GM12892 (cell line): ENCODE measurements at regions not wholly inside any gene's neighbourhood (a gene's known extent, or its start where the extent isn't known, plus 50 kb on each side); places are given as distances from the start of the nearest gene placed in this dataset.

ENCODE experiments used
- DNase-seq: peaks from one replicate; pipeline ENCODE4 v3.0.0; 2011; ENCODE audit not compliant: insufficient read length
- FAIRE-seq: peaks from 2 replicates; lab custom pipeline; 2011; peaks lifted over from hg19 to GRCh38; lab: Jason Lieb, UNC
- POLR2A ChIP-seq: IDR thresholded peaks from 2 replicates; pipeline ENCODE4 v1.6.1; 2011; ENCODE audit warnings: low read depth, low read length, control low read depth
- POLR2AphosphoS5 ChIP-seq: IDR thresholded peaks from 2 replicates; pipeline ENCODE4 v1.6.1; 2011; ENCODE audit warnings: low read depth, low read length, control low read depth
- TAF1 ChIP-seq: IDR thresholded peaks from 2 replicates; pipeline ENCODE4 v1.6.1; 2011; ENCODE audit warnings: low read depth, mild to moderate bottlenecking, control low read depth, low read length, borderline replicate concordance

DNA sequence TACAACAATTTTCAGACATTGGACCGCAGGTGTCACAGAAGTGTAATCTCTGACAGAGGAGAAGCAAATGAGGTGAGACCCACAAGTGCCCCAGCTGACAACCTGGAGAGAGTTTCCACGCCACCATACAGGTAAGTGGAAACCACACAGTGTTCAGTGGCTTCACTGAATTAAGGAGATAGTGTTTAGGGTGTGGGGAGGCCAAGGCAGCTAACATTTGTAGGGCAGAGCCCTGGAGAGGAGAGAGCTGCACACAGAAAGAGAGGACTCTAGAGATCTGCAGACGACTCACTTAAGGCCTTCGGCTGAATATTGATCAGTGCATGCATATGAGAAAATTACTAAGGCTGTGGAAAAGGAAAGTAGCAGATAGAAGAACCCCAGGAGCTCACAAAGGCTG, 228.9 kb upstream of the TNRC6C start:
- TF ChIP-seq TAF1 (no peak), POLR2A (no peak), POLR2AphosphoS5 (no peak)
- DNase-seq (no peak), FAIRE-seq (no peak)

DNA sequence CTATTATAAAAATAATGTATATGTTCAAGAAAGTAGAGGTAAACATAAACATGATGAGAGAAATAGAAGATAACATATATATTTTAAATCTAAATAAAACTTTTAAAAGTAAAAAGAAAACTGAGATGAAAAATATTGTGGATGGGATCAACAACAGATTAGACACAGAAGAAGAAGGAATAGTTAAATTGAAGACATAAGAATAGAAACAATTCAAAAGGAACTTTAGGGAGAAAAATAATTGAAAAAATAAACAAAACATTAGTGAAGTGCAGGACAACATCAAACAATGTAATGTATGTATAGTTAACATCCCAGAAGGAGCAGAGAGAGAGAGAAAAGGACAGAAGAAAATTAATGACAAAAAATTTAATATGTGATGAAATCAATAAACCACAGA, 228.1 kb upstream of the TNRC6C start:
- TF ChIP-seq POLR2AphosphoS5 (no peak), TAF1 (no peak), POLR2A (no peak)
- FAIRE-seq, result no peak
- DNase-seq, result no peak

- TF ChIP-seq POLR2AphosphoS5, result no peak
- TF ChIP-seq POLR2A, result no peak
- TF ChIP-seq TAF1, result no peak
- DNase-seq, result no peak
- FAIRE-seq, result no peak
Measured at GRCh38 chr17:77733576-77734296, 224.8 kb upstream of the TNRC6C start.

DNA sequence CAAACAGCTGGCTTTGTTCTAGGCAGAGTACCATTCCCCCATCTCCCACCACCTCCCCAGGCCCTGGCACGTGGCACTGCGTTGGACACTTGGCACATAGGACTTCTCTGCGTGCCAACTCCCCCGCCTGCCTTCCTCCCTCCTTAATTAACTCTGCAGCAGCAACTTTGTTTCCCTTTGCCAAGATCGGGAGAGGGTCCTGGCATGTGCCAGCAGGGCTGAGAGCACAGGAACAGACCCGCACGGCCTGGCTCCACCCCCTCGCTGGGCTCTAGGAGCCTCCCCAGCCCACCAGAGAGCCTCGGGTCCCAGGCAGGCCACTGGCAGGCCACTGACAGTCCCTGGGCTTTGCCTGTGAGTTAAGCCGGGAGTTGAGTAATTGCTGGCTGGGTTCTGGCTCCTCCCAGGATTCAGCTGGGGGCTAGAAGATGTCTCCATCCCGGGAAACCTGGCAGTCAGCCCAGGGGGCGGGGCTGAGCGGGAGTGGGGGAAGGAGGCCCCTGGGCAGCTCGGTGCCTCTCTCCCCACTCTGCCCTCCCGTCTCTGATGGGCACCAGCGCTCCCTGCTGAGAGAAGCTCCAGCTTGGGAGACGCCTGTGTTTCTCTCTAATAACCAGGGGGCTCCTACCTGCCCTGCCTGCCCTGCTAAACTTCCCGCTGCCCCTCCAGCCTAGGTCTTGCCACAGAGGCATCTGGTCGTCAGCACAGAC, 224.0 kb upstream of the TNRC6C start:
- TF ChIP-seq TAF1, result no peak
- TF ChIP-seq POLR2AphosphoS5, result no peak
- no peak for TF ChIP-seq POLR2A
- DNase-seq (no peak), FAIRE-seq (no peak)

GRCh38 chr17:77735081-77735565, 223.4 kb upstream of the TNRC6C start:
- TF ChIP-seq TAF1, result no peak
- TF ChIP-seq POLR2A, result no peak
- TF ChIP-seq POLR2AphosphoS5, result no peak
- FAIRE-seq, result no peak
- DNase-seq, result no peak

DNA sequence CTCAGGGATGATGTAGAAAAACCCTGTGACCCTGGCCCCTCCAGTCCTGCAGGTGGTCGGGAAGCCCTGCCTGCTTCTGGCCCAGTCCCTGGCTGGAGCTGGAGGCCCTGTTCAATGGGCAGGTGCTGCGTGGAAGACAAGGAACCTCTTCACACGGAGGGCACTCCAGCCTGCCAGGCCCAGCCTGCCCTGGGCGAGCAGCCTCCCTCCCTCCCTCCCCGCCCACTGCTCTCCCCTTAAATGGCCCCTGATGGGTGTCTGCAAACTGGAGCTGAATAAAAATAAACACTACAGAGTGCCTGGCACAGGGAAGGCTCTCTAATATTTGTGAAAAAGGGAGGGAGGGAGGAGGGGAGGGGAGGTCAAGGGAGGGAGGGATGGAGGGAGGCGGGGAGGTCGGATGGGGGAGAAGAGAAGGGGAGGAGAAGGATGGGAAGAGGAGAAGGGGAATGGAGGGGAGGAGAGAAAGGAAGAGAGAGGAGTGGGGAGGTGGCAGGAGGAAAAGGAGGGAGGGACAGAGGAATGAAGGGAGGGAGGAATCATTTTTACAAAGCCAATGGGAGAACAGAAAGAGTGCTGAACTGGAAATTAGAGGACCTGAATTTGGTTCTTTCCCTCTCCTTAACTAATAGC, 222.8 kb upstream of the TNRC6C start:
- no peak for FAIRE-seq

DNA sequence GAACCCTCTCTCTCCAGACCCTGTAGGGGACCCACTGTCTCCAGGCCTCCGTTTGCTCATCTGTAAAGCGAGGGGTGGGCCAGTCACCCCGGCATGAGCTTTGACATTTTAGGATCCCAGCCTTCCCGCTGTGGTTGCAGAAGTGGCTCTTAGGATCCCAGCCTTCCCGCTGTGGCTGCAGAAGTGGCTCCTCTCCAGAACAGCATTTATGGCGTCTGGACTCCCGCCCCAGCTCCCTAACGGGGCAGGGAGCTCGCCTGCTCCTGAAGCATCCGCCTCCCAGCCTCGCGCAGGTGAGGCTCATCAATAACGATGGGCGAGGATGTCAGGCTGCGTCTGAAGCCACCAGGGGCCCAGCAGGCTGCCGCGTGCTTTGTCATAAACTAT, 222.3 kb upstream of the TNRC6C start:
- DNase-seq (no peak), FAIRE-seq (no peak)
- TF ChIP-seq POLR2AphosphoS5, result no peak
- no peak for TF ChIP-seq POLR2A
- no peak for TF ChIP-seq TAF1

More for the DNA sequence above, 222.8 kb upstream of the TNRC6C start:
- TF ChIP-seq POLR2A (no peak), POLR2AphosphoS5 (no peak), TAF1 (no peak)
- no peak for DNase-seq

- TF ChIP-seq POLR2AphosphoS5 (no peak), TAF1 (no peak), POLR2A (no peak)
- DNase-seq (no peak), FAIRE-seq (no peak)
Measured at GRCh38 chr17:77736721-77737120, 221.8 kb upstream of the TNRC6C start.

DNA sequence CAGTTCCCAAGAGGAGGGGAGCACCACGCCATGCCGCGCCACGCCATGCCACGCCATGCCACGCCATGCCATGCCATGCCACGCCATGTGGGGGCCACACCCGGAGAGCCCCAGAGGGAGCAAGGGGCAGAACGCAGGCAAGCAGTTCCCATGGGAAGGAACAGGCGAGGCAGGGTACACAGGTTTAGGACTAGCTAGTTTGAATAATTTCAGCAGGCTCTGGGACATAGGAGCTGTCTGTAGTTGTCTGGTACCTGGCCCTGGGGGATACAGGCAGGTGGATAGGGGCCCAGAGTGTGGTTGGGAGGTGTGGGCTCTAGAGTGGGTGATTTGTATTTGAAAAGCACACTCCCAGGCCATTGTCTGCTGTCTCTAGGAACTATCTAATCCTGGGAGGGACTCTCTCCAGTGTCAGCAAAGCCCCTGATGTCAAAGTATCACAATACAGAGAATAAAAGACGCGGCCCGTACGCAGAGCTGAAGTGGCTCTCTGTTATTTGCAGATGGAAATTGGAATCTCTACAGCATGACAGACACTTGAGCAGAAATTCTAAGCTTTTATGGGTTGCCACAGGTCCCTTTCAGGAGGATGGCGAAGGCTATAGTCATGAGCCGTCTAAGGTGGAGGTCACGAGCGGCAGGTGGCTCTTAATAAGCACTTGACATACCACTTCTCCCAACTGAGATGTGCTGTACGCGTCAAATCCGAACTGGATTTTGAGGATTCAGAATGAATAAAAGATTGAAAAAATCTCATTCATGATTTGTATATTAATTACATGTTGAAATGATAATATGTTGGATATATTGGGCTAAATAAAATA, 220.8 kb upstream of the TNRC6C start:
- no peak for DNase-seq
- no peak for FAIRE-seq
- TF ChIP-seq POLR2AphosphoS5, result no peak
- no peak for TF ChIP-seq POLR2A
- no peak for TF ChIP-seq TAF1

DNA sequence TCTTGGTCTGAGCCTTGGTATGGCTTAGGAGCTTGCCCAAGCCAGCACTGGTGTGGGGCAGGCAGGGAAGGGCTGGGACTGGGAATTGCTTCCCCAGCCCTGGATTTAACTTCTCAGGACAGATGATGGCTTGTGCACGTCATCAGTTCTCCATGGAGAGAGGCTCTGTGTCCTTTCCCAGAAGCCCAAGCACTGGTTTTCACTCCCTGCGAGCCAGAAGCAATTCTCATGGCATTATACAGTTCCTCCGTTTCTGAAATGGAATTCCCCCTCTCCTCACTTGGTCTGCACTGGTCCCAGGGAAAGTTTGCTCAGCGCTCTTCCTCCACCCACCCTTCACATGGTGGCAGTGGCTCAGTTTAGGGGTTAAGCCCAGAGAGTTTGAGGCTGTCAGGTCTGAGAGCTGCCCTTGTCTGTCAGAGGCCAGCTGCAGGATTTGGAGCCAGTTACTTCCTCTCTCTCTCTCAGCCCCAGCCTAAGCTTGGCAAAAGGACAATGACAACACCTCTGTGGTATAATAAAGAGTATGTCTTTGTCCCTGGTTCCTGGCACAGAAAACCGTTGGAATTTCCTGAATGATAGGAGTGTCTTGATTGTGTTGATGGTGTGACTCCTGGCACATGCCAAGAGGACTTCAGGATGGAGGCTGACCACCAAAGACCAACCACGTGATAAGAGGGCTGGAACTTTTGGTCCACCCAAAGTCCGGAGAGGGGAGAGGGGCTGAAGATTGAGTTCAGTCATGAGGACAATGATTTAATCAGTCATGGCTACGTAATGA, 219.6 kb upstream of the TNRC6C start:
- TF ChIP-seq TAF1 (no peak), POLR2AphosphoS5 (no peak), POLR2A (no peak)
- no peak for DNase-seq
- FAIRE-seq, result no peak
